ENCODE measurements at regions not wholly inside any gene's neighbourhood (a gene's known extent, or its start where the extent isn't known, plus 50 kb on each side); places are given as distances from the start of the nearest gene placed in this dataset.

GRCh38 chr6:144834426-144835038 lies 549.4 kb downstream of the UTRN start:
- no peak for DNase-seq (ENCODE audit: low read depth)

GRCh38 chr6:144835322-144835973 lies 550.3 kb downstream of the UTRN start:
- no peak for DNase-seq (ENCODE audit: low read depth)

GRCh38 chr6:144840619-144841018 lies 555.5 kb downstream of the UTRN start:
- DNase-seq (ENCODE audit: low read depth), result no peak

- no peak for DNase-seq (ENCODE audit: low read depth)
These were observed 558.6 kb downstream of the UTRN start for GRCh38 chr6:144843701-144844100.

- DNase-seq (ENCODE audit: low read depth), result no peak
These were observed 559.5 kb downstream of the UTRN start for GRCh38 chr6:144844596-144844995.

GRCh38 chr6:144845186-144845585 lies 560.1 kb downstream of the UTRN start:
- peak; percentile 25 for DNase-seq (ENCODE audit: low read depth)

- DNase-seq (ENCODE audit: low read depth), result no peak
These were observed 562.8 kb downstream of the UTRN start for GRCh38 chr6:144847916-144848315.

GRCh38 chr6:144849920-144850319 lies 564.8 kb downstream of the UTRN start:
- no peak for DNase-seq (ENCODE audit: low read depth)

GRCh38 chr6:144853603-144854002 lies 568.5 kb downstream of the UTRN start:
- DNase-seq (ENCODE audit: low read depth), result no peak

- DNase-seq (ENCODE audit: low read depth), result no peak
These were observed 569.5 kb downstream of the UTRN start for GRCh38 chr6:144854654-144855053.

- DNase-seq (ENCODE audit: low read depth), result no peak
These were observed 570.2 kb downstream of the UTRN start for GRCh38 chr6:144855375-144855774.

- DNase-seq (ENCODE audit: low read depth), result no peak
These were observed 570.8 kb downstream of the UTRN start for GRCh38 chr6:144855812-144856531.

GRCh38 chr6:144856622-144857021 lies 571.5 kb downstream of the UTRN start:
- no peak for DNase-seq (ENCODE audit: low read depth)

- DNase-seq (ENCODE audit: low read depth), result no peak
These were observed 572.0 kb downstream of the UTRN start for GRCh38 chr6:144857086-144857485.

GRCh38 chr6:144862769-144863168 lies 577.6 kb downstream of the UTRN start:
- no peak for DNase-seq (ENCODE audit: low read depth)

GRCh38 chr6:144867761-144868160 lies 582.6 kb downstream of the UTRN start:
- DNase-seq (ENCODE audit: low read depth), result no peak

GRCh38 chr6:144870782-144871181 lies 585.6 kb downstream of the UTRN start:
- DNase-seq (ENCODE audit: low read depth), result no peak

GRCh38 chr6:144873623-144874378 lies 588.7 kb downstream of the UTRN start:
- DNase-seq (ENCODE audit: low read depth), result no peak

- no peak for DNase-seq (ENCODE audit: low read depth)
These were observed 591.6 kb downstream of the UTRN start for GRCh38 chr6:144876689-144877088.

GRCh38 chr6:144877118-144877517 lies 592.0 kb downstream of the UTRN start:
- DNase-seq (ENCODE audit: low read depth), result no peak

GRCh38 chr6:144878577-144878976 lies 593.4 kb downstream of the UTRN start:
- no peak for DNase-seq (ENCODE audit: low read depth)

- DNase-seq (ENCODE audit: low read depth), result no peak
These were observed 594.3 kb downstream of the UTRN start for GRCh38 chr6:144879436-144879835.

GRCh38 chr6:144882425-144882824 lies 597.3 kb downstream of the UTRN start:
- no peak for DNase-seq (ENCODE audit: low read depth)

Measured in stromal cell of bone marrow (primary cell).